ENCODE measurements at regions not wholly inside any gene's neighbourhood (a gene's known extent, or its start where the extent isn't known, plus 50 kb on each side); places are given as distances from the start of the nearest gene placed in this dataset.

DNA sequence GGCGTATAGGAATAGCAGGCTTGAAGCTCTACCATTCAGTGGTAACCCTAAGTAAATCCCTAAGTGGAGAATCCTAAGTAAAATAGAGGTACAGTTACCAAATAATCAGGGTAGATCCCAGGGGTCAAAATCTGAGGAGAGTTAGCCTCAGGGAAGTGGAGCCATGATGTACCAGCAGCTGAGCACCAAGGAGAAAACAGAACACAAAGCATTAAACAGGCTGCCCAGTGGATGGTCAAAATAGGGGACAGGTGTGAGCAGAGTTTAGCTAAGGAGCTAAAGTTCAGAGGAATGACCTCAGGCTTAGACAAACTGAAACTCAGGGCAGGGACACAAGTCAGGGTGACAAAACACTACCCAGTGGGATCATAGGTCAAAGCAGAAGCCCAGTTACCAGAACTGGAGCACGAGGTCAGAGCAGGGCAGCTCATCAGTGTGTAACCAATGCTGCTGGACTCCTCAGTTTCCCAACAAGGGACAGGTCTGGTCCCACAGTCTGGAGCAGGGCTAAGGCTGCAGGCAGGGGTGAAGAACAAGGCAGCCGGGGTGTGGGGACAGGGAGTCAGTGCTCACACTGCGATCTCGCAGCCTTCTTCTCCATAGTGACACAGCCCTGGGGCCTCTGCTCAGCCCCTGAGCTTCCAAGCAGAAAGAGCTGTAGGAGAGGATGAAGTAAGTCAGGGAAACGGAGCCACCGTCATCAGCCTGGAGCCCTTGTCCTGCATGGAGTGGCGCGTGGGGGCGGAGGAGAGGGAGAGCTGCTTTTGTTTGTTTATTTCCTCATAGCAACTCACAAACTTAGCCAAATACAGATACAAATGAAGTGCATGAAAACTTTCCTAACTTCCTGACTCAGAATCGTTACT, 264.0 kb downstream of the MREG start:
- no peak for DNase-seq (ENCODE audit: extremely low read depth, low read depth)

DNA sequence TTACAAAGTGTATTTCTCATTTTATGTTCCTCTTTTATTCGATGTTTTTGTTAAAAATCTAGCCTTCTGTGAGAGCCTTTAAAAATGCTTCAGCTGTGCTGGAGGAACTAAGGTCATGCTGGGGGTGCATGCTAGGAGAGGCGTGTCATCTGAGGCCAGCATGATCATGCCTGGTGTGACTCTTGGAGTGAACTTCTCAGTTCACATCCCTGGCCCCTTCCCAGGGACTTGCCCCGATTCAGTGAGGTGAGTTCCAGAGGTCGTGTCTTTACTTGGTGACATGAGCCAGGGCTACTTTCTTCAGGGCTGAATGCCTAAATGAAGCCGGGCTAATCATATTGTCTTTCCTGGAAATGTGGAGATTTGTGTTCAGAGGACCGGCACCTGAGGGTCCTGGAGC, 264.9 kb downstream of the MREG start:
- no peak for DNase-seq (ENCODE audit: extremely low read depth, low read depth)

DNA sequence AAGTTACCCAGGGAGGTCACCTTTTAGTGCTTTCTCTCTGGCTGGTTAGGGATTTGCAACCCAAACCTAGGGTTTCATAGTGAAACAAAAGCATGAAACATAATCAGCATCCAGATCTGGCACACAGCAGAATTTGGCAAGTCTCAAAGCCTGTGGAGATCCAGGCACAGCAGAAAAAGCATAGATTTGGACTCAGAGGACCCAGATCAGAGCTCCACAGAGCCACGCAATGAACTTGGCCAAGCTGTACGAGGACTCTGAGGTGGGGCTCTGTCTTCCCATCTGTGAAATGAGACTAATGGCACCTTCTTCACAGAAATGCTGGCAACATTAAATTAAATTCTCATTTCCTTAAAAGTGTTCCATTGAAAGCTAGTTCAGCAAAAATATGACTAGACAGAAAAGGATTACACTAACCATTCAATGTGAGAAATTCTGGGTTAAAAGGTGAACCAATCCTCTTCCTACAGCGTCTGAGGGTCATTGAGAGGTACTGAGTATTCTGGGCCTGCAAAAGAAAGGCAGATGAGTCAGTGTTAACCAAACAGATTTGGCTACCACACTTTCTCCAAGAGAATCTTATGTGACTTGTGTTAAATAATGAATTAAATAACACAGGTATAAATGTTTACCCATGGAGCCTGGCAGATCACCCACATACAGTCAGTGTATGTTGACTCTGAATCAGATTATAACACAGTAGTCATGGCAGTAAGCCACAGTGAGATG, 266.3 kb downstream of the MREG start:
- no peak for DNase-seq (ENCODE audit: extremely low read depth, low read depth)

DNA sequence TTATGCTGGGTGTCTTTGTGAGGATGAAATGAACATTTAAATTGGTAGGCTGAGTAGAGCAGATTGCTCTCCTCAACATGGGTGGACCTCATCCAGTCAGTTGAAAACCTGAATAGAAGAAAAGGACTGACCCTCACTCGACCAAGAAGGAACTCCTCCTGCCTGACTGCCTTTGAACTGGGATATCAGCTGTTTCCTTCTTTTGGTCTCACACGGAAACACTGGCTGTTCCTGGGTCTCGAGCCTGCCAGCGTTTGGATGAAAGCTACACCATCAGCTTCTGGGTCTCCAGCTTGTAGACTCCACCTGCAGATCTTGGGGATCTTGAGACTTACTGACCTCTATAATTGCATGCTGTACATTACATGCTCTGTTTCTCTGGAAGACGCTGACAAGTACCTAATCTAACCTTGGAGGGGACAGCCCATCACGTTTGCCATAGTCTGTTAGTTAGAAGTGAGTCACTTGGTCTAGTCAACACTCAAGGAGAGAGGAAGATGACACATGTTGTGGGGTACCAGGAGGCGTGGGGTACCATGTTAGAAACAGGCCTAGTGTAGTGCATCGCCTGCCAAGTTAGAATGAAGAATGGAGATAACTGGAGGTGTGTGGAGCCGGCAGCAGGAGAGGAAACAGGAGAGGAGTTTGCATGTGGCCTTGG, 267.0 kb downstream of the MREG start:
- DNase-seq (ENCODE audit: extremely low read depth, low read depth), result no peak

DNA sequence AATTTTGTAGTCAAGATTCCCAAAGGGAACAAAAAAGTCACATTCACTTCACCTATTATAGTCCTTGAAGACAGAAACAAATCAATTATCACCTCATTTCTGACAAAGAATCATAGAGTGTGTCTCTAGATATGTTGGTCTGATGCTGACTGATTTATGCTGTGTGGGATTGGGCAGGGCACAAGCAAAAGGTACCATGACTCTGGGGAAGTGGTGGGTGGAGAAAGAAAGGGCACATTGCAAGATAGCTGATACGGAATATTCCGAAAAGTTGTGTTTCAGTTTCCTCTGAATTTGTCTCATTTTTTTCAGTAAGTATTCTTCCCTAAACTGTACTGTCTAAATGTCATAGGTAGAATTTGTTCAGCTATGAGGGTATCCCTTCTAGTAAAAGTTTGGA, 268.0 kb downstream of the MREG start:
- no peak for DNase-seq (ENCODE audit: extremely low read depth, low read depth)

DNA sequence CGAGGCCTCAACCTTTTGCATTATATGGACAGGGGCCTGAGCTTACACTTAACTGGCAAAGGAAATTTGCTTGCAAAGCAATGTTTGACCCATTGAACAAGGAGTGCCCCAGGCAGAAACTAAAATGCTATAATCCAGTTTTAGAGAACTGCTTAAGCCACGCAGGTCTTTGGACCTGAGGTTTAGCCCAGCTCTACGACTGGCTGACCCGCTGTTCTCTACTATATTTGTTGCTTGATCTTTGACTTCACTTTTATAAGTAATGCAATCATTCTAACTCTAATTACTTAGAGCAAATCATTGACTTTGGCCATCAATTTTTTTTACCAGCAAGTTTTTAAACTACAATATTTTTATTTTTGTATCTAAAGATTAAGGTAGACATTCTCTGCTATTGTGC, 268.8 kb downstream of the MREG start:
- no peak for DNase-seq (ENCODE audit: extremely low read depth, low read depth)

DNA sequence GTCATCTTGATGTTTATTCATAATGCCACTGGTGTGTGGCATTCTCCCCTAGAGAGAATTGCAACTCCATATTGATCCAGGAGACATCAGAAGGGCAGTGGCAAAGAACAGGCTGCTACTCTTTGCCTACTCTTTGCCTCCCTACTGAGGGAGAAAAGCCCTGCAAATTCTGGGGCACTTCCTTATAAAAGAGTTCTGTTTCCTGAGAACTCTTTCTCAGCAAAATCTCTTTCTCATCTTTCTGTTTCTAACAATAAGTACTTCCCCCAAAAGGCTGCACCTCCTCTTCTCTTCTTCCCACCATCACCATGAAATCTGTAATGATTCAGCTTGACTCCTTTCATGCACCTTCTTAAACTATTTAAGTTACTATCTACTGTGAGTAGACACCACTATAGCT, 270.3 kb downstream of the MREG start:
- DNase-seq (ENCODE audit: extremely low read depth, low read depth), result no peak

DNA sequence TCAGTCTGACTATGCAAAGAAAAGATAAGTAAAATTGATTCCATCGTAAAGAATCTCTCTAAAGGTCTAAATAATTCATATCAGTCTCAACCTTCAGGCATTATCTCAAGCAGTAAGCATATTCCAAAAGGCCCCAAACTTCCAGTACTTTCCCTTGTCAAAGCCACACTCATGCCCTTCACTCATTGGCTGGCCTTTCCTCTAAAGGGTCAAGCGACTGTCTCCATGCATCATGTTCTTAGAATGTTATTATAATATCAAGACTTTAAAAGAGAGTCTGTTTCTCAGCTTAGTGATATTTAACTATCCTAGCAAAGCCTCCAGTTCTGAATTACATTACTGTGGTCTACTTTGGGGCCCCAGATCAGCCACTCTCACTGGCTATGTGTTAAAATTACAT, 271.3 kb downstream of the MREG start:
- DNase-seq (ENCODE audit: extremely low read depth, low read depth), result no peak

DNA sequence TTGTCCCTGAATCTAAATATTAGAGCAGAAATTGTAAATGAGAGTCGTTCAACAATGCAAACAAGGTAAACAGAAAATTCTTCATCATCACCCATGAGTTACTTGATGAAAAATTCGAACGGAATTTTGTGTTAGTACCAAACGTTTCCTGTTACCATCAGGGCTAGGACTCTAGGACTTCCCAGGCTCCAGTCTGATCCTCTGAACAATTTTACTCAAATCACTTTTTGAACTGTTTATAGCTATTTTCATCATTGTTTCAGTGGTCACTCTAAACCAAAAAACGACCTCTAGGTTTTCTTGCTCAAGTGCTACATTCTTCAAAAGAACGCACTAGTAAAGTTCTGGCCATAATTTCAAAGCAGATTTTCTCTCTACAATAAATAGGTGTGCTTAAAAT, 273.3 kb downstream of the MREG start:
- DNase-seq (ENCODE audit: extremely low read depth, low read depth), result no peak

DNA sequence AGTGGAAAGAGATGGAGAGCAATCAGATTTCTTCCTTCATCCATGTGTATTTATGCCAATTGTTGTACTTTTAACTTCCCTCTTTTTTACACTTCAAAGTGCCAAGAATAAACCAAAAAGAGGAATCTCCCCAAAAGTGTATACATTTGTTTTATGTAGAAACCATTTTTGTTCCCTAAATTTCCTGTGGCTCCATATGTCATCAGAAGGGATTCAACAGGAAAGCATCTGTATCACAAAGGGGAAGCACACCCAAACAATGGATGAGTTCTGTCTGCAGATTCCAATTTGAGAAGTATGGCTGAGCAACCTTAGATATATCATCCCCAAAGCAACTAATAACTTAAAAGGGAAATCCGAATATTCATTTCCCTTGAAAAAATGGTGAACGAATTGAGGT, 275.0 kb downstream of the MREG start:
- no peak for DNase-seq (ENCODE audit: extremely low read depth, low read depth)

DNA sequence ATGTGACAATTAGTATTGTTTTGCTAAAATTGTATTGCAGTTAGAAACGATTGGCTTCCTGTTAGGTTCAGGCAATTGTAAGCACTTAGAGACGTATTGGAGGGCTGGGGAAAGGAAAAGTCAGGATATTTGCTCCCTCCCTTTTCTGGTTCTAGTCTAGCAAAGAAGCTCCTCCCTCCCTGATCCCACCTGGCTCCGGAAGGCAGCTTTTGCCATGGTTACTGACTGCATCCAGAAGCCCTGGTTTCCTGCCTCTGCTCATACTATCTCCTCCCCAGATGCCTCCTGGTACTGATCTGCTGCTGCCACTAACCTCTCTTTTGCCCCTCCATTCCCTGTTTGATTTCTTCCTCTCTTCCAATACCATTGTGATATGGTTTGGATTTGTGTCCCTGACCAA, 275.9 kb downstream of the MREG start:
- no peak for DNase-seq (ENCODE audit: extremely low read depth, low read depth)

DNA sequence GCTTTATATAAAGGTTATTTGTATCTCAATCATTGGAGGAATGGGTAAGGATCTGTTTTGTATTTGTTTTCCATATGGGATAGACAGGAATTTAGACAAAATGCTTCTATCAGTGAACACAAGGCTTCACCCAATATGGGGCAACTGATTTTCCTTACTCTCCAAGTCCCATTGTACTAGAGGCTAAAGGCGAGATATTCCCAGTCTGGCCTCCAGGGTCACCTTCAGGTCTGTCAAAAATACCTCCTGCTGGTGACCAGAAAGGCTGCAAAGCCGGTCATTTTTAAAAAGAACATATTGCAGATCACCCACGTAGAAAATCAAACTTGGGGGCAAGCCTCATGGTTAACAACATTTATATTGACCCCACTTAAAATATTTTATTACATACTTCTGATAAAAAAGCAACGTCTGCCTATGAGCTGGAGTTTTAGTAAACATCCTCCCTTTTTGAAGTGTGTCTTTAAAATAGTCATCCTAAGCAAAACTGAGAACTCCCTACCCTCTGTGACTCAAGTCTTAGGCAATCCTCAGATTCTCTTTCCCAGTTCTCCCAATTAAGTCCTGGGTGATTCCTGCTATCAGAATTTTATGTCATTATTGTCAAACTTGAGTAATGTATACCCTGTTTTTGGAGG, 276.6 kb downstream of the MREG start:
- DNase-seq (ENCODE audit: extremely low read depth, low read depth), result no peak

DNA sequence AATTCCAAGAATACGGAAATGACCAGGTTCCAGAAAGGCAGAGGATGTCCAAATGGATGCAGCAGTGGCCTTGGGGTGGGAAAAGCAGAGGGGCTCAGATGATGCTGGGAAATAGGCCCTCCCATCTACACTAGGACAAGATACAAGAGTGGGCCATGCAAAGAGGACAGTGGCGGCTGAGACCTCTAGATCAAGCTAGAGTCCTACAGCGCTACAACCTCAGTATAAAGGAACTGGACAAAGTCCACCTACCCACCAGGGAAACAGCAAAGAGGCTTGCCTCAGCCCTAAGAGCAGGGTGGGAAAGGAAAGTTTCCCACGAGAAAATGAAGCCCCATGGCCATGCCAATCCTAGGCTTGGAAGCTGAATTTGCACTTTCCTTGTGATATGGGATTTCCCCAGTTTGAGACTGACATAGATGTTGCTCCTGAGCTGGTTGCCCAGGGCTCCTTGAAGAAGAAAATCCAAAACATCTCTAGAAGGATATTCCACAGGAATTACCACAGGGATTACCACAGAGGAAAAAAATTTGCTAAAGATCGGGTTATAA, 282.2 kb downstream of the MREG start:
- no peak for DNase-seq (ENCODE audit: extremely low read depth, low read depth)

DNA sequence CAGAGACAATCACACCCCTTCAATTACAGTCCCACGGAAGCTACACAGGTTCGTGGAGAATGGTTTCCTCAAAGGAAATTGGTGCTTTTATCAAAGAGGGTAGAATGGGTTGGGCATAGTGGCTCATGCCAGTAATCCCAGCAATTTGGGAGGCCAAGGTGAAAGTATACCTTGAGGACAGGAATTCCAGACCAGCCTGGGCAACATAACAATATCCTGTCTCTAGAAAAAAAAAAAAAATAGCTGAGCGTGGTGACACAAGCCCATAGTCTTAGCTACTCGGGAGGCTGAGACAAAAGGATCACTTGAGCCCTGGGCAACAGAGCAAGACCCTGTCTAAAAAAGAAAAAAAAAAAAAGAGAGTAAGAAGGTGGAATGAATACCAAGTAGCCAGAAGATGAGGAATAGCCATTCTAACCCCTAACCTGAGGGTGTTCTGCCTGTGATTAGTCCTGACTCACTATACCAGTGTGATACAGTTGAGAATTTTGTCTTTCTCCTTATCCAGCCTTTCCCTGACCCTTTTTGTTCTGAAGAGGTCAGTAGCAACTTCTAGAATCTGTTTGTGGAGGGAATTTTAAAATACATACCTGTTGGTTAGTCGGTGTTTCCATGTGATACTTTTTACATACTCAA, 283.2 kb downstream of the MREG start:
- no peak for DNase-seq (ENCODE audit: extremely low read depth, low read depth)

DNA sequence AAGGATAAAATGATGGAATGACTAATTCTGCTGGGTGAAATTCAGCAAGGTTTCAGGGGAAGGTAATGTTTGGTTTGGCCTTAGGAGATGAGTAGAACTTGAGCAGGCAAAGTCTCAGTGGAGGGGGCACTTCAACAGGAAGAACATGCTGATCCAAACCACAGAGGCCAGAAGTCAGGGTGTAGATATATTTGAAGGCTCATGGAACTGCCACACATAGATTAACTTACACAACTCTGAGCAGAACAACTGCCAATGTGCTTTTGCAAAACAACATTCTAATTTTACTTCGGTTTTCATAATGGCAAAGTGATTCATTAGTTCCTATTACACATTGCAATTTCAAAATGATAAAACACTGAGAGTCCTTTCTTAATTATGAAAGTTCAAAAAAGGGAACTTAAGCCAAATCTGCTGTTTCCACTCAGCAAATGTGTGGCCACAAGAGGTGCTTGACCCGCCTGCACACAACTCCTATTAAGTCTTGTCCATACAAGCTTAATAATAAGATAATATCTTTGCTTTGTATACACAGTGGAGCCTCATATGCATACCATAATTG, 284.8 kb downstream of the MREG start:
- DNase-seq (ENCODE audit: extremely low read depth, low read depth), result no peak

DNA sequence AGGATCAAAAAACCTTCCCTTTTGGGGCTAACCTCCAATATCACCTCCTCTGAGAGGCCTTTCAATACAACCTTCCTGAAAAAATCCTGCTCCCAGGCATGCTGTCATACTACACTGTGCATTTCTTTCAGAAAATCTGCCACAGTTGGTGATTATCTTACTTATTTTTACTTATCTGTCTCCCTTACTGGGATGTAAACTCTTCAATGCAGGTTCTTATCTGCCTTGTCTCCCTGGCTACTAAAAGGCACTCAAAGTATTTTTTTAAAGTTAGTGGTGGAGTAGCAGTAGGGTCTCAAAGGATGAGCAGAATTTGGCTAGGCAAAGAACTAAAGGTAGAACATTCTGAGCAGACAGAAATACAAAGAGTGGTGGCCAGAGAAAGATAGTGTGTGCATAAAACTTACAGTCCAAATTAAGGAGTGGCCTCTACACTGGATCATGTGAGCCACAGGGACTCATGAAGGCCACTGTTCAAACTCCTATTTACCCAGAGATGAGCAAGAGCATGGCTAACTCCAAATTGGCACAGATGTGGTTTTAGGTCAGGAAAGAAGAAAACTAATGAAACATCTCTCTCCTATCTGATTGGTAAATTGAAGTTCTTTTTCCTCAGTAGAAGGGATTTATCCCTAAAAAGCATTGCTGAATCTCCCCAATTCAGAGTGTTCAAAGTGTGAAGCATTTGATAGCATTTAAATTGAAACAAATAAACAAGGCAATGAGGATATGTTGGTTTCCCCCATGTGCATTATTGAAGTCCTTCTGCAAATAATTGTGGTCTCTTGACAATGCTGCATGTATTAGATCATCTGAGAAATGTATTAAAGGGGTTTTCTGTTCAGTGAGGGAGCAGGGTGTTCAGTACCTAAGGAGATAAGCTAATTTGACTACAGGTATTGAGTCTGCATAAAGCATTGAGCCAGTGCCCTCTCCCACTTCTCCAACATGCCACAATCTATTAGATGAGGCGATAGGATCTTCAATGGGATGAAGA, 285.5 kb downstream of the MREG start:
- no peak for DNase-seq (ENCODE audit: extremely low read depth, low read depth)

DNA sequence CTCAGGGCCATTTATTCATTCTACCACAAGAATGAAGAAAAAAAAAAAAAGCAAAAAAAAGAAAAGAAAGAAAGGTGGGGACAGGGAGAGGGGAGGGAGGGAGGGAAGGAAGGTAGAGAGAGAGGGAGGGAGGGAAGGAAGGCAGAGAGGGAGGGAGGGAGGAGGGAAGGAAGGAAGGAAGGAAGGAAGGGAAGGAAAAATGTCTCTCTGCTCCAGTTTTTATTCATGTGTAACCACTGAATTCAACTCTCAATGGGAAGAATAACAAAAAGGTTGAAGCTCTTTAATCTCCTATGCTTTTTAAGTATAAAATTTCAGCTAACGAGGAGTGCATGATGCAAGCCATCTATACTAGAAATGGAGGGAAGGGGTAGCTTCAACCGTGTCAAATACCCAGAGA, 287.3 kb downstream of the MREG start:
- no peak for DNase-seq (ENCODE audit: extremely low read depth, low read depth)

DNA sequence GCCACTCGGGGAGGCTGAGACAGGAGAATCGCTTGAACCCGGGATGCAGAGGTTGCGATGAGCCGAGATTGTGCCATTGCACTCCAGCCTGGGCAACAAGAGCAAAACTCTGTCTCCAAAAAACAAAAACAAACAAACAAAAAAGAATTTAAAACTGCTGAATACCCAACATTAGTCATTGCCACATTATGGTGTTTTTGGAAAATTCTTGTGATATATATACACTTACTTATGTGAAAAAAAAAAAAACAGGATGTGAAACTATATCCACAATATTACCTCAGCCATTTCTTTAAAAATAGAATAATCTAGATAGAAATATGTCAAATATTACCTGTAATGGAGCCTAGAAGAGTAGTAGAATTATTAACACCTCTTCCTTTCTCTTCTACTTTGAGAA, 288.3 kb upstream of the FN1 start:
- DNase-seq (ENCODE audit: extremely low read depth, low read depth), result no peak

DNA sequence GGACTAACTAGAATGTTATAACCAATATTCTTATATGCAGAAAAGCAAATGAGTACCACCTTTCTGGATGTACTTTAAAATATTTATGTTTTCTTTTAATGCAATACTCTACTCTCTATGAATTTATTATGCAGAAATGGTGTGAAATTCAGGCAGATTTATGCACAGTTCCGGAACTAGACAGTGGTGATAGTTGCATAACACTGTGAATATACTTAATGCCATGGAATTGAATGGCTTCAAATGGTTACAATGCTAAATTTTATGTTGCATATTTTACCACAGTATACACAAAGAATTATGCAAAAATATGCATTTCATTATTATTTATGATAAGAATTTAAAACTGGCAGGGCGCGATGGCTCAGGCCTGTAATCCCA, 287.8 kb upstream of the FN1 start:
- no peak for DNase-seq (ENCODE audit: extremely low read depth, low read depth)
